ENCODE measurements at regions not wholly inside any gene's neighbourhood (a gene's known extent, or its start where the extent isn't known, plus 50 kb on each side); places are given as distances from the start of the nearest gene placed in this dataset.

GRCh38 chr6:25052181-25052580 lies 116.4 kb upstream of the RIPOR2 start:
- H3K4me3 Mint-ChIP-seq: no peak overlapping the region
- H3K27ac Mint-ChIP-seq: no peak overlapping the region
- H3K27me3 Mint-ChIP-seq: no peaks in the 10 kb centered on the region
- peaks cover 5% of the 10 kb centered on the region for H3K36me3 Mint-ChIP-seq (ENCODE audit: insufficient read depth)
- DNase-seq: no peak
- peaks cover 0 to 7% of the 10 kb centered on the region in 2 donors for H3K9me3 Mint-ChIP-seq
- H3K4me1 Mint-ChIP-seq (ENCODE audit: low read depth in 2 of 2): peaks cover 51% of the 10 kb centered on the region in 2 donors
- no peak for ATAC-seq (replicated peaks)

- H3K4me1 Mint-ChIP-seq (ENCODE audit: low read depth in 2 of 2): peaks cover 53 to 55% of the 10 kb centered on the region in 2 donors
- H3K27me3 Mint-ChIP-seq: no peaks in the 10 kb centered on the region
- ATAC-seq (replicated peaks) (peak; percentile 18), DNase-seq (peak in 1 of 3 experiments; percentile 13)
- H3K27ac Mint-ChIP-seq: peak overlapping the region; percentile 60 to 63
- peaks cover 5% of the 10 kb centered on the region for H3K36me3 Mint-ChIP-seq (ENCODE audit: insufficient read depth)
- H3K4me3 Mint-ChIP-seq: peak overlapping the region; percentile 20 to 23
- peaks cover 0 to 7% of the 10 kb centered on the region in 2 donors for H3K9me3 Mint-ChIP-seq
Observed at GRCh38 chr6:25053875-25054371, 118.2 kb upstream of the RIPOR2 start.

DNA sequence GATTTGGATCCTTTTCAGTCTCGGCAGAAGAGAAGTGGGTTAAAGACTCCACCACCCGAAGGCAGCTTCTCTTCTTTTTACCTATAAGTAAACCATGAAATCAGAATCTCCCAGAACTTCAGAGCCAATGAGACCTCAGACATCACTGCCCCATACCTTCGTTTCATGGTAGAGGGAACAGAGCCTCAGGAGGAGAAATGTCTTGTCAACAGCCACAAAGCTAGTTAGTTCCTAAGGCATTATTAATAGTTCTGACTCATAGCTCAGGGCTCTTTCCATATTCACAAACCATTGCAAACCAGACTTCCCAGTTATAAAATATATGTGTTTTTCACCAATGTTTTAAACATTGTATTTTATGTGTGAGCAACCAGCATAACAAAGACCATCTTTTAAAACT lies 118.7 kb upstream of the RIPOR2 start:
- peaks cover 0 to 7% of the 10 kb centered on the region in 2 donors for H3K9me3 Mint-ChIP-seq
- peaks cover 52 to 55% of the 10 kb centered on the region in 2 donors for H3K4me1 Mint-ChIP-seq (ENCODE audit: low read depth in 2 of 2)
- H3K27ac Mint-ChIP-seq: peak overlapping the region in 1 of 2 donors; percentile 63
- H3K36me3 Mint-ChIP-seq (ENCODE audit: insufficient read depth): peaks cover 5% of the 10 kb centered on the region
- DNase-seq (no peak), ATAC-seq (replicated peaks) (no peak)
- no peaks in the 10 kb centered on the region for H3K27me3 Mint-ChIP-seq
- H3K4me3 Mint-ChIP-seq: peak overlapping the region; percentile 20 to 23

DNA sequence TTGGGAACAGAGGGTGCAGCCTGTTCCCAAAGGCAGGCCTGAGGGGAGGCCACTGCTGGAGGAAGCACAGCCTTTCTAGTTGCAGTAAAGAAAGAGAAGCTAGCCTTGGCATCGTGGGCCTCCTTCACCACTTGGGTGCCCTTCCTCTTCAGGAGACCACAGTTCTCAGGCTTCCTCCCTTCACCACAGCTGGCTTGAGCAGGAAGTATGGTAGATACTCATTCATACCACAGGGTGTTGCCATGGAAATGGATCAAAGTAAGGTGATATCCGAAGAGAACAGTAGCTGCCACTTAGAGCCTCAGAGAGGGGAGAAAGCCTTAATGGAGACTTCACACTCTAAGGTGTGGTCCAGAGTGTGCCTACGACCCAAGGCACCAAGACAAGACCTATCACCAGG lies 120.4 kb upstream of the RIPOR2 start:
- Mint-ChIP-seq H3K36me3 (ENCODE audit: insufficient read depth) (peaks cover 5% of the 10 kb centered on the region), H3K27ac (peak overlapping the region; percentile 80 to 90), H3K9me3 (peaks cover 0 to 7% of the 10 kb centered on the region in 2 donors), H3K27me3 (no peaks in the 10 kb centered on the region), H3K4me1 (ENCODE audit: low read depth in 2 of 2) (peaks cover 37 to 41% of the 10 kb centered on the region in 2 donors), H3K4me3 (peak overlapping the region; percentile 56 to 76)
- ATAC-seq (replicated peaks) (peak; percentile 97), DNase-seq (peak; percentile 46 to 76 (median 71))

GRCh38 chr6:25057111-25057905 lies 121.5 kb upstream of the RIPOR2 start:
- Mint-ChIP-seq H3K27ac (peak overlapping the region; percentile 49 to 86), H3K27me3 (no peaks in the 10 kb centered on the region), H3K36me3 (ENCODE audit: insufficient read depth) (peaks cover 5% of the 10 kb centered on the region), H3K9me3 (peaks cover 0 to 7% of the 10 kb centered on the region in 2 donors), H3K4me3 (peak overlapping the region in 1 of 2 donors; percentile 57), H3K4me1 (ENCODE audit: low read depth in 2 of 2) (peaks cover 35 to 37% of the 10 kb centered on the region in 2 donors)
- ATAC-seq (replicated peaks) (no peak), DNase-seq (no peak)

DNA sequence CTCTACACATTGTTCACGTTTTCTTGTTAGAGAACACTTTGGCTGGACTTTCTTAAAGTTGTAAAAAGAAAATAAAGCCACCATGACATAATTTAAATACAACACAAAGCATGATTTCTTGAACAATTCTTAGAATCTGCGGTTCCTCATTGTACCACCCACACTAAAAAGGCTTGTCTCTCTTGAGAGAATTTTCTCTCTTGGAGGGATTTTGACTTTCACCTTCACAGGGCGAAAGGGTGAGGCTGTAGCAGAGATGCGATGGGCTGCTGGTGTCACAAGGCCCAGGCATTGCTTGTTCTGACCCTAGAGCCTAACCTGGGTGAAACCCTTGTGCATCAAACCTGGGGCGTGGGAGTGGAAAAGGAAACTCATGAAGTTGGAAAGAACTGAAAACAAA lies 122.7 kb upstream of the RIPOR2 start:
- H3K27me3 Mint-ChIP-seq: no peaks in the 10 kb centered on the region
- no peak for DNase-seq
- peaks cover 0 to 7% of the 10 kb centered on the region in 2 donors for H3K9me3 Mint-ChIP-seq
- no peak for ATAC-seq (replicated peaks)
- peaks cover 5% of the 10 kb centered on the region for H3K36me3 Mint-ChIP-seq (ENCODE audit: insufficient read depth)
- no peak overlapping the region for H3K4me3 Mint-ChIP-seq
- H3K27ac Mint-ChIP-seq: no peak overlapping the region
- H3K4me1 Mint-ChIP-seq (ENCODE audit: low read depth in 2 of 2): peaks cover 29 to 32% of the 10 kb centered on the region in 2 donors

DNA sequence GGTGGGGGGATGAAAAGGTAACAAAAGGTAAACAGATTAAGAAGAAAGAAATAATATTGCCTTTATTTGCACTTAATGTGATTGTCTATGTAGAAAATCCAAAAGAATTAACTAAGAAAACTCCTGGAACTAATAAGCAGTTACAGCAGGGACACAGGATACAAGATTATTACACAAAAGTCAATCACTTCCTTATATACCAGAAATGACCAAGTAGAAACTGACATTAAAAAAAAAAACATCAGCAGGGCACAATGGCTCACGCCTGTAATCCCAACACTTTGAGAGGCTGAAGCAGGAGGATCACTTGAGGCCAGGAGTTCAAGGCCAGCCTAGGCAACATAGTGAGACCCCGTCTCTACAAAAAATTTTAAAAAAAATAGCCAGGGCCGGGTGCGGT lies 123.2 kb upstream of the RIPOR2 start:
- H3K27me3 Mint-ChIP-seq: no peaks in the 10 kb centered on the region
- no peak overlapping the region for H3K27ac Mint-ChIP-seq
- peaks cover 0 to 7% of the 10 kb centered on the region in 2 donors for H3K9me3 Mint-ChIP-seq
- no peak overlapping the region for H3K4me3 Mint-ChIP-seq
- H3K4me1 Mint-ChIP-seq (ENCODE audit: low read depth in 2 of 2): peaks cover 24 to 29% of the 10 kb centered on the region in 2 donors
- ATAC-seq (replicated peaks): no peak
- no peak for DNase-seq
- H3K36me3 Mint-ChIP-seq (ENCODE audit: insufficient read depth): peaks cover 5% of the 10 kb centered on the region

GRCh38 chr6:25060522-25060921 lies 124.8 kb upstream of the RIPOR2 start:
- Mint-ChIP-seq H3K36me3 (ENCODE audit: insufficient read depth) (peaks cover 5% of the 10 kb centered on the region), H3K27ac (no peak overlapping the region)

GRCh38 chr6:25061289-25061936 lies 125.7 kb upstream of the RIPOR2 start:
- ATAC-seq (replicated peaks) (no peak), DNase-seq (no peak)
- no peaks in the 10 kb centered on the region for H3K36me3 Mint-ChIP-seq (ENCODE audit: insufficient read depth)
- no peaks in the 10 kb centered on the region for H3K9me3 Mint-ChIP-seq
- no peak overlapping the region for H3K27ac Mint-ChIP-seq
- H3K4me3 Mint-ChIP-seq: no peak overlapping the region
- H3K27me3 Mint-ChIP-seq: no peaks in the 10 kb centered on the region
- H3K4me1 Mint-ChIP-seq (ENCODE audit: low read depth in 2 of 2): peaks cover 8 to 9% of the 10 kb centered on the region in 2 donors

More at GRCh38 chr6:25060522-25060921, 124.8 kb upstream of the RIPOR2 start:
- DNase-seq: no peak
- Mint-ChIP-seq H3K4me1 (ENCODE audit: low read depth in 2 of 2) (peaks cover 17 to 18% of the 10 kb centered on the region in 2 donors), H3K9me3 (peaks cover 0 to 7% of the 10 kb centered on the region in 2 donors), H3K4me3 (no peak overlapping the region), H3K27me3 (no peaks in the 10 kb centered on the region)
- no peak for ATAC-seq (replicated peaks)

GRCh38 chr6:25062070-25062811 lies 126.5 kb upstream of the RIPOR2 start:
- Mint-ChIP-seq H3K36me3 (ENCODE audit: insufficient read depth) (no peaks in the 10 kb centered on the region), H3K27me3 (no peaks in the 10 kb centered on the region), H3K9me3 (no peaks in the 10 kb centered on the region), H3K27ac (no peak overlapping the region), H3K4me1 (ENCODE audit: low read depth in 2 of 2) (peaks cover 3 to 4% of the 10 kb centered on the region in 2 donors), H3K4me3 (no peak overlapping the region)
- ATAC-seq (replicated peaks) (no peak), DNase-seq (no peak)

GRCh38 chr6:25064006-25064405 lies 128.2 kb upstream of the RIPOR2 start:
- H3K4me3 Mint-ChIP-seq: no peak overlapping the region
- no peaks in the 10 kb centered on the region for H3K4me1 Mint-ChIP-seq (ENCODE audit: low read depth in 2 of 2)
- H3K9me3 Mint-ChIP-seq: no peaks in the 10 kb centered on the region
- H3K27ac Mint-ChIP-seq: no peak overlapping the region
- no peak for DNase-seq
- ATAC-seq (replicated peaks): no peak
- H3K36me3 Mint-ChIP-seq (ENCODE audit: insufficient read depth): no peaks in the 10 kb centered on the region
- no peaks in the 10 kb centered on the region for H3K27me3 Mint-ChIP-seq

GRCh38 chr6:25065666-25066065 lies 129.9 kb upstream of the RIPOR2 start:
- H3K27ac Mint-ChIP-seq: no peak overlapping the region
- H3K4me3 Mint-ChIP-seq: no peak overlapping the region
- DNase-seq (no peak), ATAC-seq (replicated peaks) (no peak)
- H3K36me3 Mint-ChIP-seq (ENCODE audit: insufficient read depth): no peaks in the 10 kb centered on the region
- H3K9me3 Mint-ChIP-seq: no peaks in the 10 kb centered on the region
- peaks cover 2 to 3% of the 10 kb centered on the region in 2 donors for H3K4me1 Mint-ChIP-seq (ENCODE audit: low read depth in 2 of 2)
- H3K27me3 Mint-ChIP-seq: no peaks in the 10 kb centered on the region

DNA sequence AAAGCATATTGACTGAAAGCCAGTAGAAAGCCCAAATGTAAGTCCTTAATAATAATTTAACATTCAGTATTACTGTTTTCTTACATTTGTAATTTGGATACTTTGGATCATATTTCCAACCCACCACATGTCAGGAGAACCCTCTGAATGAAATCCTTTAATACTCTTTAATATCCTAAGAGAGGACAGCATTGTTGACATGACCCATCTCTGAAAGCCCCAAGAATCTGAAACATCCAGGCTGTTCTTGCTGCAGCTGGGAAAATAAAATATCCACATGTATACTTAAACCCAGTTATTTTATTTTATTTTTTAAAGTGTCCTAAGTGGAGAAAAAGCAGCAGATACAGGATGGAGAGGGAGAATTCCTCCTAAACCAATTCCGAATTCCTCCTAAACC lies 130.8 kb upstream of the RIPOR2 start:
- Mint-ChIP-seq H3K27ac (no peak overlapping the region), H3K36me3 (ENCODE audit: insufficient read depth) (no peaks in the 10 kb centered on the region), H3K4me3 (no peak overlapping the region), H3K27me3 (no peaks in the 10 kb centered on the region), H3K9me3 (no peaks in the 10 kb centered on the region), H3K4me1 (ENCODE audit: low read depth in 2 of 2) (peaks cover 4% of the 10 kb centered on the region in 2 donors)
- DNase-seq (no peak), ATAC-seq (replicated peaks) (no peak)
